Transverse colon (tissue), 4 donors: ENCODE measurements at regions not wholly inside any gene's neighbourhood (a gene's known extent, or its start where the extent isn't known, plus 50 kb on each side); places are given as distances from the start of the nearest gene placed in this dataset.

Experiments
- DNase-seq: peaks from one replicate; pipeline ENCODE4 v3.0.0-alpha.2; 2019
- H3K27ac ChIP-seq, 4 donors: fragments of 200-600 bp; sonication (generic); 2 replicates each; pipeline ENCODE4 v1.5.1; 2016 to 2018; ENCODE audit warnings: inconsistent platforms in 4 of 4
- H3K27me3 ChIP-seq: fragments of 200-600 bp; sonication (generic); 2 replicates; pipeline ENCODE4 v1.5.1; 2017; ENCODE audit warnings: inconsistent platforms
- H3K36me3 ChIP-seq, 4 donors: fragments of 200-600 bp; sonication (generic); 2 replicates each; pipeline ENCODE4 v1.5.1; 2017 to 2019; ENCODE audit warnings: inconsistent platforms in 4 of 4
- H3K4me1 ChIP-seq, 4 donors: fragments of 200-600 bp; sonication (generic); 2 replicates each; pipeline ENCODE4 v1.5.1; 2017 to 2020; ENCODE audit warnings: inconsistent platforms in 4 of 4
- H3K4me3 ChIP-seq, 4 donors: fragments of 200-600 bp; sonication (generic); 1 replicate in 1 of 4; 2 replicates in 3 of 4; pipeline versions ENCODE4 v1.5.1 to v1.6.1; 2017 to 2019; ENCODE audit warnings: inconsistent platforms in 4 of 4
- H3K9me3 ChIP-seq, 2 donors: fragments of 200-600 bp; sonication (generic); 2 replicates each; pipeline ENCODE4 v1.5.1; 2017 to 2019; ENCODE audit warnings: inconsistent platforms in 2 of 2
- CTCF ChIP-seq, 5 experiments: fragments of 200-600 bp in 3 of 5; fragments of 450-650 bp in 2 of 5; sonication (generic) in 3 of 5; IDR thresholded peaks; 1 replicate in 2 of 5; 2 replicates in 3 of 5; pipeline ENCODE4 v1.5.1; 2016 to 2017; ENCODE audit warnings: antibody characterized with exemption in 5 of 5, inconsistent platforms in 3 of 5, mild to moderate bottlenecking in 2 of 5, moderate library complexity in 1 of 5
- EP300 ChIP-seq: sonication (generic); formaldehyde crosslinking; IDR thresholded peaks from one replicate; pipeline ENCODE4 v1.6.1; 2017; ENCODE audit warnings: antibody characterized with exemption, low read depth
- POLR2A ChIP-seq: fragments of 450-650 bp; IDR thresholded peaks from one replicate; pipeline ENCODE4 v1.6.1; 2016; ENCODE audit warnings: antibody characterized with exemption, mild to moderate bottlenecking, moderate library complexity
- POLR2AphosphoS5 ChIP-seq, 3 donors: sonication (generic); formaldehyde crosslinking; IDR thresholded peaks; one replicate each; pipeline ENCODE4 v1.6.1; 2016; ENCODE audit warnings: antibody characterized with exemption in 3 of 3
- WGBS, 2 donors: methylation state at CpG; one replicate each; pipeline ENCODE4 v1.1.5; 2018; ENCODE audit warnings: low coverage in 1 of 2; 5-methylcytosine and 5-hydroxymethylcytosine counted together
- in situ Hi-C, 4 donors: fragments of 200-750 bp; cut with MboI; loops; one replicate each; pipeline versions ENCODE4 v1.15.0 to v1.15.1; 2017; ENCODE audit warnings: low sequenced_read_pairs in 3 of 4, low pct_ligation_motif_present in 1 of 4, low pct_unique_long_range_greater_than_20kb in 1 of 4
- intact Hi-C: fragments of 100-400 bp; cut with DNase I; formaldehyde crosslinking; loops from one replicate; pipeline ENCODE4 v1.15.1; 2023; ENCODE audit warnings: low total_unique reads

GRCh38 chr13:63900406-63900805 lies 2484.8 kb upstream of the PCDH20 start:
- WGBS, 2 donors: 90 to 92% methylated on average over 1 of the region's 1 CpG
- no peak for TF ChIP-seq CTCF (IDR thresholded peaks at IDR 0.05)
- no peak for TF ChIP-seq POLR2AphosphoS5 (IDR thresholded peaks at IDR 0.05)
- TF ChIP-seq POLR2A: no peak
- no peak for TF ChIP-seq EP300

DNA sequence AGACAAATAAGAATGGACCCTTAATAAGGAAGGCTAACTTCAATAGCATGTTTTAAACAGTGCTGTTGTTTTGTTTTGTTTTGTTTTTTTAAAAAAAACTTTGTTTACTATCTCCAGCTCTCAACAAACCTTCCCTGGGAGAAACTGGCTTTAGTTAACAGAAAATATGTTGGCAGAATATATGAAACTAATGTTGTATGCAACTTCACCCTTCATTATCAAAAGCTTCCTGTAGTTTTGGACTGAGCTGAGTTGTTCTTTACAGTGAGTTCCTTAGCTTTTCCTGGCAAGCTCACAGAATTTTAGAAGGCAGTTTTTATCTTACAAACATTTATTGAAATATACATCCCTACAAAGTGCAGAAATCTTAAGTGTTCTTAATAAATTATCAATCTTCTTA lies 2480.7 kb upstream of the PCDH20 start:
- H3K36me3 ChIP-seq: no peaks in the 10 kb centered on the region
- no peak overlapping the region for H3K4me3 ChIP-seq
- intact Hi-C loops (no loop called here), in situ Hi-C loops (no loop called here)
- TF ChIP-seq EP300: no peak
- no peak for TF ChIP-seq POLR2AphosphoS5 (IDR thresholded peaks at IDR 0.05)
- TF ChIP-seq POLR2A: no peak
- no peak for TF ChIP-seq CTCF (IDR thresholded peaks at IDR 0.05)
- H3K27ac ChIP-seq: no peak overlapping the region
- no peaks in the 10 kb centered on the region for H3K9me3 ChIP-seq
- H3K27me3 ChIP-seq: no peaks in the 10 kb centered on the region
- no peak for DNase-seq
- H3K4me1 ChIP-seq: no peaks in the 10 kb centered on the region

More at GRCh38 chr13:63900406-63900805, 2484.8 kb upstream of the PCDH20 start:
- Histone ChIP-seq H3K4me3 (no peak overlapping the region), H3K27me3 (no peaks in the 10 kb centered on the region), H3K36me3 (no peaks in the 10 kb centered on the region), H3K27ac (no peak overlapping the region), H3K9me3 (no peaks in the 10 kb centered on the region), H3K4me1 (no peaks in the 10 kb centered on the region)
- in situ Hi-C loops (no loop called here), intact Hi-C loops (no loop called here)
- no peak for DNase-seq

GRCh38 chr13:63882052-63882451 lies 2466.4 kb upstream of the PCDH20 start:
- WGBS, 2 donors: 77 to 80% methylated on average over 1 of the region's 1 CpG
- TF ChIP-seq POLR2AphosphoS5 (IDR thresholded peaks at IDR 0.05): no peak
- TF ChIP-seq POLR2A: no peak
- DNase-seq: no peak
- H3K36me3 ChIP-seq: no peaks in the 10 kb centered on the region
- in situ Hi-C loops: no loop called here
- H3K4me1 ChIP-seq: no peaks in the 10 kb centered on the region
- H3K27me3 ChIP-seq: no peaks in the 10 kb centered on the region
- no peak overlapping the region for H3K27ac ChIP-seq
- peaks cover 0 to 6% of the 10 kb centered on the region in 2 donors for H3K9me3 ChIP-seq
- H3K4me3 ChIP-seq: no peak overlapping the region
- intact Hi-C loops: no loop called here

DNA sequence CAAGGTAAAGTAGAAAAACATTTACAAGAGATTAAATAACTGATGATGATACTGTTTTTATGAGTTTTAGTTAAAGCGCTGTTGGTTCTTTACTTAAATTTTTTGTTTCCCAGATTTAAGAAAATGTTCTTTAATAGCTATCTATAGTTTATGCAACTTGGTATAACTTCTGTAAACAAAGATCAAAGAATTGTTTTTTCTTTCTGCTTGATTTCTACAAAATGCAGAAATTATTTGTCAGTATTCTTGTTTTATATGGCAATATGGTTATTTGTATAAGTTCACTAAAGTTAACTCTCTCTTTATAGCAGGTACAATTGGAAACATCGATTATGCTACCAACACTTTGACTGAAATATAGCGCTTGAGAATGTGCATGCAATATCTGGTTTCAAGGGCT lies 2465.1 kb upstream of the PCDH20 start:
- in situ Hi-C loops: no loop called here
- no peak for DNase-seq
- WGBS, 2 donors: 64 to 79% methylated on average over 3 of the region's 3 CpGs

More for the DNA sequence above, 2465.1 kb upstream of the PCDH20 start:
- Histone ChIP-seq H3K9me3 (peaks cover 0 to 10% of the 10 kb centered on the region in 2 donors), H3K27ac (no peak overlapping the region), H3K4me3 (no peak overlapping the region), H3K36me3 (no peaks in the 10 kb centered on the region), H3K4me1 (no peaks in the 10 kb centered on the region), H3K27me3 (no peaks in the 10 kb centered on the region)
- intact Hi-C loops: no loop called here
- TF ChIP-seq POLR2A: no peak
- no peak for TF ChIP-seq EP300
- no peak for TF ChIP-seq POLR2AphosphoS5 (IDR thresholded peaks at IDR 0.05)
- no peak for TF ChIP-seq CTCF (IDR thresholded peaks at IDR 0.05)
